GM21825 (cell line): ENCODE measurements at regions not wholly inside any gene's neighbourhood (a gene's known extent, or its start where the extent isn't known, plus 50 kb on each side); places are given as distances from the start of the nearest gene placed in this dataset.

Experiments
- ATAC-seq: cut with Tn5 transposase; IDR thresholded peaks from one replicate; pipeline ENCODE4 v1.9.1; 2021; ENCODE audit warnings: mild to moderate bottlenecking, moderate library complexity; ENCODE audit not compliant: unreplicated experiment

- ATAC-seq = no peak
Measured at GRCh38 chr4:138301536-138301935, 59.4 kb upstream of the SLC7A11 start.

- ATAC-seq = no peak
Measured at GRCh38 chr4:138300616-138301015, 58.5 kb upstream of the SLC7A11 start.

GRCh38 chr4:138299881-138300280 lies 57.7 kb upstream of the SLC7A11 start:
- ATAC-seq = no peak

- no peak for ATAC-seq
Measured at GRCh38 chr4:138298866-138299265, 56.7 kb upstream of the SLC7A11 start.

GRCh38 chr4:138298431-138298830 lies 56.3 kb upstream of the SLC7A11 start:
- no peak for ATAC-seq

- no peak for ATAC-seq
Measured at GRCh38 chr4:138297743-138298405, 55.7 kb upstream of the SLC7A11 start.

- ATAC-seq = no peak
Measured at GRCh38 chr4:138292321-138292720, 50.2 kb upstream of the SLC7A11 start.
